ENCODE measurements at regions not wholly inside any gene's neighbourhood (a gene's known extent, or its start where the extent isn't known, plus 50 kb on each side); places are given as distances from the start of the nearest gene placed in this dataset.
A peak's percentile ranks its signal among the peaks of the same experiment; 100 is the strongest.

DNA sequence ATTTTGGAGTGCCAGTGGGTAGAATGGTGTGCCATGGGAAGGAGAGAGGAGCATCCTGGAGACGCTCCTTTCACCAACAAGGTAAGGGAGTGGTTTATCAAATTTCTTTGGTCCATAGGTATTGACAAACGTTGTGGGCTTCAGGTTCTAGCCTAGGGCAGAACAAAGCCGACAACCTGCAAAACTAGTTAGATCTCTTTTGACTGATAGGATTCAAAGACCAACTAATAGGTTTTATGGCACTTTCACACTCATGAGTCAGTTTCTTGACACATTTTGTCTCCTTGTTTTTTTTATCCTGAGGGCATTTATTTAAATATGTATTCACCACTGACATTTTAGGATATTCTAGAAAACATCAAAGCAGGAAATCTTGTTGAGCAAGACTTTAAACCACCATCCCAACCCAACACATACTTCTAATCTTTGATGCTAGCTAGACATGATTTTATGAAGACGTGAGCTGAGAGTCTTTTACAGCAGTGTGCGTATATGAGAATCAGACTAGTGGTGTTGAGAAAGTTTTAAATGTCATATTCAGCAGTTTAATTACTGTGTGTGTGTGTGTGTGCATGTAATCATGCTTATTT lies 370.4 kb upstream of the HSF2 start:
- H3K9ac ChIP-seq (ENCODE audit: low read length), result no peak overlapping the region
- no TSS peak for BruUV-seq (replicated peaks)
- intact Hi-C loops (cut with micrococcal nuclease), result no loop called here
- no peaks in the 10 kb centered on the region for H3K9me2 ChIP-seq (replicated peaks; ENCODE audit: low read length)
- TF ChIP-seq EZH2 (IDR thresholded peaks at IDR 0.05; ENCODE audit: low read length, unreplicated experiment) (no peak), CTCF (conservative IDR thresholded peaks at IDR 0.05; ENCODE audit: low read depth, low read length) (no peak), EZH2phosphoT487 (IDR thresholded peaks at IDR 0.05; ENCODE audit: borderline replicate concordance, low read length) (no peak)
- ATAC-seq, result no peak
- no peaks in the 10 kb centered on the region for H3K36me3 ChIP-seq (ENCODE audit: low read depth, low read length)
- H3K27me3 ChIP-seq (ENCODE audit: low read length), result no peaks in the 10 kb centered on the region
- H2AFZ ChIP-seq (ENCODE audit: low read length), result no peak overlapping the region
- H3F3A ChIP-seq (ENCODE audit: low read length, unreplicated experiment), result no peaks in the 10 kb centered on the region
- ChIA-PET POLR2A (ENCODE audit: unreplicated experiment) (no interaction called here), CTCF (no interaction called here)
- no peak overlapping the region for H3K4me2 ChIP-seq (ENCODE audit: low read length)
- no peaks in the 10 kb centered on the region for H4K20me1 ChIP-seq (ENCODE audit: low read length)
- H3K9me3 ChIP-seq (ENCODE audit: low read length), result no peaks in the 10 kb centered on the region
- H3K4me3 ChIP-seq (ENCODE audit: low read length), result no peak overlapping the region
- no peaks in the 10 kb centered on the region for H3K79me2 ChIP-seq (ENCODE audit: low read length)
- DNase-seq, result peak; percentile 41
- H3K4me1 ChIP-seq (ENCODE audit: insufficient read depth, low read length), result no peaks in the 10 kb centered on the region
- no peak overlapping the region for H3K27ac ChIP-seq (ENCODE audit: low read length)

DNA sequence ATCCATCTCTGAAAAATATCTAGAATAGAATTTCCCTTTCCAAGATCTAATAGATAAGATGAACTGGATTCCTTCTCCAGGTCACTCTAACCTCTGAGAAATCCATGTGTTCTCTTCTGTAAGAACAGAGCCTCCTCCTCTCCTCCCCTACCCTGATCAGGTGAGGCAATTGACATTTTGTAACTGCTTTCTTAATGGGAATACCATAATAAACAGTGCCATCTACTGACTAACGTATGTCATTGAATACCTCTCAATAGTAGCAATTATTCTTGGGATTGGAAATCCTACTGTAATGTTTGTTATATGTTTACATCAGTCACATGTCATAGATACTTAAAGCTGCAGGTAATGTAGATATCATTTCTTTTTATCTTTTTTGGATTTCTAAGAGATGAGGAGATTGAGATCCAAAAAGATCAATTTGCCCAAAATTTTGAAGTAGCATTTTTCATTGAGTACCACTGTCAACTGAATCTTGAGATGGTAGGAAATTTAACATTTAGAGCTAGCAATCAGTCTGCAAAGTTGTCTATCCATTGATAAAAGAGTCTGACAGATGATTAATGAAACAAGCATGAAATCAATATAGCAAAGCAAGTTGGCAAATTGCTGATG lies 365.8 kb upstream of the HSF2 start:
- ATAC-seq (peak; percentile 65), DNase-seq (peak; percentile 60)
- no peak overlapping the region for H3K4me3 ChIP-seq (ENCODE audit: low read length)
- no peaks in the 10 kb centered on the region for H3K36me3 ChIP-seq (ENCODE audit: low read depth, low read length)
- no peaks in the 10 kb centered on the region for H3K27me3 ChIP-seq (ENCODE audit: low read length)
- no peaks in the 10 kb centered on the region for H3K9me2 ChIP-seq (replicated peaks; ENCODE audit: low read length)
- H3K9me3 ChIP-seq (ENCODE audit: low read length), result no peaks in the 10 kb centered on the region
- intact Hi-C loops (cut with micrococcal nuclease), result loop anchor here (1.0 to 10.0 kb wide), 2 partner anchors 603 to 719 kb away; no protein-coding TSS in a partner anchor
- H2AFZ ChIP-seq (ENCODE audit: low read length), result no peak overlapping the region
- ChIA-PET POLR2A (ENCODE audit: unreplicated experiment) (no interaction called here), CTCF (no interaction called here)
- H3F3A ChIP-seq (ENCODE audit: low read length, unreplicated experiment), result no peaks in the 10 kb centered on the region
- H4K20me1 ChIP-seq (ENCODE audit: low read length), result no peaks in the 10 kb centered on the region
- no TSS peak for BruUV-seq (replicated peaks)
- no peak overlapping the region for H3K9ac ChIP-seq (ENCODE audit: low read length)
- no peak overlapping the region for H3K4me2 ChIP-seq (ENCODE audit: low read length)
- no peaks in the 10 kb centered on the region for H3K4me1 ChIP-seq (ENCODE audit: insufficient read depth, low read length)
- H3K79me2 ChIP-seq (ENCODE audit: low read length), result no peaks in the 10 kb centered on the region
- H3K27ac ChIP-seq (ENCODE audit: low read length), result no peak overlapping the region
- TF ChIP-seq EZH2 (IDR thresholded peaks at IDR 0.05; ENCODE audit: low read length, unreplicated experiment), result no peak
- TF ChIP-seq EZH2phosphoT487 (IDR thresholded peaks at IDR 0.05; ENCODE audit: borderline replicate concordance, low read length), result no peak
- TF ChIP-seq CTCF (conservative IDR thresholded peaks at IDR 0.05; ENCODE audit: low read depth, low read length), result peak; percentile 64

DNA sequence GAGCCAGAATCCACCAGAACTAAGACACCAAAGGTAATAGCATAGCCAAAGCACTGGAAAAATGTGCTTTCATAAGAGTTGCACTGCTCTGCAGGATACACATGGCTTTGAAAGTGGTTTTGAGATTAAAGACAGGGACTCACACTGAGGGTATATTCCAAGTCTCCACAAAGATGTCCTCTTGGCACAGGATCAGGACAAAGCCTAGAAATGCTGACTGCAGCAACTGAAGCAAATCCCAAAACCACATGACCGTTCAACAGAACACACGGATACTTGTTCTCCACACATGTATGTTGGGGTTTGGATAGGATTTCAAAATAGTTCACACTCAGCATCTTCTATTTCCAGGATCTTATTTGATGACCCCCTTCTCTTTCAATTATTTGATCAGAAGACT lies 364.3 kb upstream of the HSF2 start:
- ChIA-PET CTCF (no interaction called here), POLR2A (ENCODE audit: unreplicated experiment) (no interaction called here)
- no peaks in the 10 kb centered on the region for H3K9me3 ChIP-seq (ENCODE audit: low read length)
- H3K4me2 ChIP-seq (ENCODE audit: low read length), result no peak overlapping the region
- no peak overlapping the region for H3K4me3 ChIP-seq (ENCODE audit: low read length)
- no peak overlapping the region for H3K27ac ChIP-seq (ENCODE audit: low read length)
- no peaks in the 10 kb centered on the region for H3K36me3 ChIP-seq (ENCODE audit: low read depth, low read length)
- no peaks in the 10 kb centered on the region for H3K4me1 ChIP-seq (ENCODE audit: insufficient read depth, low read length)
- H4K20me1 ChIP-seq (ENCODE audit: low read length), result no peaks in the 10 kb centered on the region
- DNase-seq (no peak), ATAC-seq (no peak)
- no peak overlapping the region for H2AFZ ChIP-seq (ENCODE audit: low read length)
- H3K9ac ChIP-seq (ENCODE audit: low read length), result no peak overlapping the region
- no peaks in the 10 kb centered on the region for H3K9me2 ChIP-seq (replicated peaks; ENCODE audit: low read length)
- H3F3A ChIP-seq (ENCODE audit: low read length, unreplicated experiment), result no peaks in the 10 kb centered on the region
- no TSS peak for BruUV-seq (replicated peaks)
- H3K27me3 ChIP-seq (ENCODE audit: low read length), result no peaks in the 10 kb centered on the region
- H3K79me2 ChIP-seq (ENCODE audit: low read length), result no peaks in the 10 kb centered on the region
- intact Hi-C loops (cut with micrococcal nuclease), result loop anchor here (10.0 kb wide), 1 partner anchor 720 kb away; no protein-coding TSS in a partner anchor
- TF ChIP-seq CTCF (conservative IDR thresholded peaks at IDR 0.05; ENCODE audit: low read depth, low read length), result no peak
- no peak for TF ChIP-seq EZH2 (IDR thresholded peaks at IDR 0.05; ENCODE audit: low read length, unreplicated experiment)
- TF ChIP-seq EZH2phosphoT487 (IDR thresholded peaks at IDR 0.05; ENCODE audit: borderline replicate concordance, low read length), result no peak

Data from PC-3 (cell line).